Chondrocyte (in vitro differentiated cells): ENCODE measurements at regions not wholly inside any gene's neighbourhood (a gene's known extent, or its start where the extent isn't known, plus 50 kb on each side); places are given as distances from the start of the nearest gene placed in this dataset.

Experiments
- DNase-seq: peaks from one replicate; pipeline ENCODE4 v3.0.0; 2021; ENCODE audit warnings: mixed read lengths, low spot score
- H3K27ac Mint-ChIP-seq: one replicate; pipeline ENCODE4 v1.8.0; 2021; ENCODE audit warnings: mild to moderate bottlenecking, moderate library complexity, mixed read lengths; ENCODE audit not compliant: unreplicated experiment
- H3K27me3 Mint-ChIP-seq: 2 replicates; pipeline ENCODE4 v1.8.0; 2021; ENCODE audit warnings: low read depth, mixed read lengths
- H3K36me3 Mint-ChIP-seq: 2 replicates; pipeline ENCODE4 v1.8.0; 2021; ENCODE audit warnings: low read depth, mixed read lengths
- H3K4me1 Mint-ChIP-seq: 2 replicates; pipeline ENCODE4 v1.8.0; 2021; ENCODE audit warnings: low read depth, mild to moderate bottlenecking, mixed read lengths
- H3K4me3 Mint-ChIP-seq: one replicate; pipeline ENCODE4 v1.8.0; 2021; ENCODE audit warnings: mild to moderate bottlenecking, moderate library complexity, mixed read lengths; ENCODE audit not compliant: unreplicated experiment
- H3K9me3 Mint-ChIP-seq: 2 replicates; pipeline ENCODE4 v1.8.0; 2021; ENCODE audit warnings: low read depth, mixed read lengths
- CTCF ChIP-seq: fragments of 200-600 bp; sonication (generic); IDR thresholded peaks from 2 replicates; pipeline ENCODE4 v1.5.0; 2021; ENCODE audit warnings: antibody characterized with exemption, mild to moderate bottlenecking, moderate library complexity

DNA sequence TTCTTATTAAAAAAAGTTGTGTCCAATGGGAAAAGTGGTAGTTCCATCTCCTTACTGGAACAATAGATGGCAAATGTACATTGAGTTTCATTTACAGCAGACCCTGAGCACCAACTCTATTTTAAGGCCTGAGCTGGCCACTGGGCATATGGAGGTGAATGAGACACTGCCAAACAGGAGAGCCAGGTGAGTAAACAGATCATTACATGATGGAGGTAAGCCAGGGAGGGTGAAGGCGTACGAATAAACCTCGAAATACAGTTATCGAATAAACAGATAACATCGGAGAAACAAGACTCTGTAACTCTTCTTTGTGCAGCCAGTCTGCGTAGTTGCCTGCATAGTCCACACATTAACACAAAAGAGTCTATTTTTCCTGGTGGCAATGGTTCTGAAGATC is 446.4 kb upstream of the KLF4 start:
- Mint-ChIP-seq H3K4me1 (peaks cover 14% of the 10 kb centered on the region), H3K4me3 (no peak overlapping the region), H3K27ac (no peak overlapping the region), H3K36me3 (no peaks in the 10 kb centered on the region), H3K27me3 (peaks cover 9% of the 10 kb centered on the region), H3K9me3 (no peaks in the 10 kb centered on the region)
- no peak for TF ChIP-seq CTCF
- DNase-seq, result no peak

DNA sequence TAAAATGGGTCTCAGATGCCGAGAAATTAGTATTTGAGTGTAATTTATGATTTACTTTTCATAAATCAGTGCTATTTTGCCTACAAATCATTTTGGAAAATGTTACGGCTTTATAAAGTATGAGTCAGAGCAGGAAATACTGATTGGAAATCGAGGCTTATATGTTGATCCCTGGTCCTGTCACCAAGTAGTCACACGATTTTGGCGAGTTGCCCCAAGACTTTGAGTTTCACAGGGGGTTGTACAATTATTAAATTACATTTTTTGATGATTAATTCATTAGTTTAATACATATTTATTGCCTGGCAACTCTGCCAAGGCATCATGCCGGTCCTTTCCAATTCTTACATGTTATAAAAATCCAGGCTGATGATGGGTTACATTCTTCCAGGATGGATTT is 443.9 kb upstream of the KLF4 start:
- no peaks in the 10 kb centered on the region for H3K36me3 Mint-ChIP-seq

DNA sequence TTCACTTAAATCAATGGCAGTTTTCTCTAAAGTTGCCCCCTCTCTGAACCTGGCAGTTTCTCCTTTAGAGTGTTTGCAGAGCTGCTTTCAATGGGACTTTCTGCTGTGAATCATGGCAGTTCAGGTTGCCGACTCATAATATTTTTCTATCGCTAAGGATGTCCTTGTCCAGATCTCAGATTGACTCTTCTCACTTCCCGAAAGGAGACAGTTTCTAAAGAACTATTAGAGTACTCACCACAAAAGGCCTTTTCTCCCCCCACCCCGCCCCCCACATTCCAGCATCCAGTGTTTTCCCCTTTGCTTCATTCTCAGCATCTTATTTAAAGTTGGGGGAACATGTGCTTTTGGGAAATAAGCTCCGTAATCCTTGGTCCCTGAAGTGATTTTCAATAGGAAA is 443.5 kb upstream of the KLF4 start:
- Mint-ChIP-seq H3K4me3 (no peak overlapping the region), H3K27ac (no peak overlapping the region), H3K9me3 (no peaks in the 10 kb centered on the region), H3K4me1 (peaks cover 14% of the 10 kb centered on the region), H3K27me3 (peaks cover 9% of the 10 kb centered on the region), H3K36me3 (no peaks in the 10 kb centered on the region)
- no peak for DNase-seq
- no peak for TF ChIP-seq CTCF

More for the DNA sequence above, 443.9 kb upstream of the KLF4 start:
- H3K27ac Mint-ChIP-seq, result no peak overlapping the region
- no peaks in the 10 kb centered on the region for H3K9me3 Mint-ChIP-seq
- no peak for TF ChIP-seq CTCF
- H3K4me3 Mint-ChIP-seq, result no peak overlapping the region
- H3K27me3 Mint-ChIP-seq, result peaks cover 9% of the 10 kb centered on the region
- peaks cover 14% of the 10 kb centered on the region for H3K4me1 Mint-ChIP-seq
- DNase-seq, result no peak

DNA sequence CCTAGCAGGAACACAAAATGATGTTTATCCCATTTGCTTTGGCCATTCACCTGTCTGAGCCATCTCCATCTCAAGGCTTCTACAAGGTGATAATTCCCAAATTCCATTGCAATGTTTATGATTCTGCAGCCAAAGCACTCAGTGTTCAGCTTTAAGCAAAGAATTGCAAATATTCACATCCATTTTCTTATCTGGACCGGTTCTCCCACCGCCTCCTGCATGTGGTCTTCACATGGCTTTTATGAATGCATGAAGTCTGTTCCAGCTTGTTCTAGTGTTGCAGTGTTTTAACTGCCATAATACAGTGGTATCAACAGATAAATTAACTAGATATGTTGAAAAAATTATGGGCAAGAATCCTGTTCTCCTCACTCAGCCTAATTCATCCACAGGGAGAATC is 443.0 kb upstream of the KLF4 start:
- no peak for TF ChIP-seq CTCF
- Mint-ChIP-seq H3K27me3 (peaks cover 9% of the 10 kb centered on the region), H3K9me3 (no peaks in the 10 kb centered on the region), H3K27ac (no peak overlapping the region), H3K36me3 (no peaks in the 10 kb centered on the region), H3K4me3 (no peak overlapping the region), H3K4me1 (peaks cover 14% of the 10 kb centered on the region)
- no peak for DNase-seq

DNA sequence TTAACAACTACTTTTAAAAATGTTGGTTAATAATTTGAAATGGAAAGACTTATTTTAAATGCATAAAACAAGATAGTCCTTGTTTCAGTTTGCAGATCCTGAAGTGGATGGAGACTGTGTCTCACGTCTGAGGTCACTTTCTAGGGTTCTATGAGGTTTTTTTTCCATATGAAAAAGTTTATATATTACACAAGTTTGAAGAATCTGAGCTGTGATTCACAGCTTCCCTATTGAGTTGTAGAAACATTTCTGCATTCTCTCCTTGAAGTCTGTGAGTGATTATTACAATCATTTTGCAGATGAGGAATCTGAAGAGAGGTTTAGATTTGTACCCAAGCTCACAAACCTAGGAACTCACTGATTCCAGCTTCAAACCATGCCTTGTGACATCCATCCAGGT is 442.5 kb upstream of the KLF4 start:
- H3K27ac Mint-ChIP-seq, result no peak overlapping the region
- H3K4me3 Mint-ChIP-seq, result no peak overlapping the region
- no peak for DNase-seq
- H3K9me3 Mint-ChIP-seq, result no peaks in the 10 kb centered on the region
- H3K36me3 Mint-ChIP-seq, result no peaks in the 10 kb centered on the region
- H3K4me1 Mint-ChIP-seq, result peaks cover 14% of the 10 kb centered on the region
- no peak for TF ChIP-seq CTCF
- H3K27me3 Mint-ChIP-seq, result peaks cover 8% of the 10 kb centered on the region
